ENCODE measurements at regions not wholly inside any gene's neighbourhood (a gene's known extent, or its start where the extent isn't known, plus 50 kb on each side); places are given as distances from the start of the nearest gene placed in this dataset.

DNA sequence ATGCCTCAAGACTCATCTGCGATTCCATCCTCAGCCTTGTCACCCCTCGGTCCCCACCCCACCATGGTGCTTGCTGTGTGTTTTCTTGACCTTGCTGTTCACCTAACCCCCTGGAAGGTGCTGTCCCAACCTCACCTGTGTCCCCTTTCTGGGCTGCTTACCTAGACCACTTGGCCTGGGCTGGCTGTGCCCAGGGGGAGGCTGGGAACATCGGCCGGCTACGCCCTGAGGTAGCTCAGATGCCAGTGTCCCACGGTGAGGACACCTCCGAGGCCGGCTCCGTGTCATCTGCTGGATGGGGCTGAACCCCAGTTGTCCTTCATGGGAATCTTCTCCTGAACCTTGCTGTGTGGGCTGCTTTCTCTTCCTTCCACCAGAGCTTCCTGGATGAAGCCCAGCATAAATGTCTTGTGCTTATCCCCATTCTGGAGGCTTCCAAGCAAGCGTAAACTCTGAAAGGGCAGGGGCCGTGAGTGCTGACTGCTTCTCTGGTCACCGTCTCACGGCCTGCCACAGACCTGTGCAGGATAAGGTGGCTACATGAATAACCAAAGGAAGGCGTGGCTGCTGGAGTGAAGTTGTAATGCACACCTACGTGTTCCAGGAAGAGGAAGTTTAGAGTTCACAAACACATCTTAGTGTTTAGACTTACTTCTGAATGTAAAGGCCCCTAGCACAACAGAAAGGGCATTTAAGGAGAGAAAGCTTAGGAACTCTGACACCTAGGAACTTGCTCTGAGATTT, 724.3 kb downstream of the TBC1D22A start:
- no peaks in the 10 kb centered on the region for H3K36me3 ChIP-seq (replicated peaks in 1 of 2)
- no peaks in the 10 kb centered on the region for H3K9me3 ChIP-seq (replicated peaks in 1 of 3)
- no peak for TF ChIP-seq POLR2A (IDR thresholded peaks at IDR 0.05)
- 78 to 85% (median 83%) methylated on average over 8 to 15 of the region's 15 CpGs for WGBS, 4 donors
- H3K4me1 ChIP-seq (replicated peaks in 1 of 2), result no peaks in the 10 kb centered on the region
- H3K27ac ChIP-seq, result no peak overlapping the region
- no peak for DNase-seq
- H3K4me3 ChIP-seq, result no peak overlapping the region
- H3K27me3 ChIP-seq, result peaks cover 3% of the 10 kb centered on the region
- intact Hi-C loops (cut with DNase I), result no loop called here

DNA sequence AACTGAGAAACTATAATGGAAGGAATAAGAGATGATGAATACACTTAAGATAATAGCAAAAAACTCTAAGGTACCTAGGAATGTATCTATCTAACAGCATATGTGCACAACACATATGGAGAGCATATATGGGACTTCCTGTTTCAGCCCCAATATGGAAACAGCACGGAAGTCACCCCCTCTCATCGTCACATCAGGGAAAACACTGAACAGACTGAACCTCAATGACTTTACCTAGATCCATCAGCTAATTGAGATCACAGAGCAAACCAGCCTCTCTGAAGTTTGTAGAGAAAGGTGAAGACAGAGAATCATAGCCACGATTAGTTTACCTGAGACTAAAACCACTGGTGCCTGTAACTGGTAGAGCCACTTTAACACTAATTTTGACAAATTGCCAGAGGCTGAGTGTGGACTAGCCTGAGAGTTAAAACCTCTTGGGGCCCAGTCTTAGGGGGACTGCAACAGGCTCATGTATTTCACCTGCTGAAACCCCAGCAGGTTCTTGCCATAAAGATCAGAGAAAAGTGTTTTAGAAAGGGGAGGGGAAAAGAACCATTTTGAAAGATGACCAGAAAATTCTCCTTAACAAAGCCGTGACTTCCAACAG, 722.6 kb downstream of the TBC1D22A start:
- no peak for TF ChIP-seq POLR2A (IDR thresholded peaks at IDR 0.05)
- TF ChIP-seq, protein P1, sequence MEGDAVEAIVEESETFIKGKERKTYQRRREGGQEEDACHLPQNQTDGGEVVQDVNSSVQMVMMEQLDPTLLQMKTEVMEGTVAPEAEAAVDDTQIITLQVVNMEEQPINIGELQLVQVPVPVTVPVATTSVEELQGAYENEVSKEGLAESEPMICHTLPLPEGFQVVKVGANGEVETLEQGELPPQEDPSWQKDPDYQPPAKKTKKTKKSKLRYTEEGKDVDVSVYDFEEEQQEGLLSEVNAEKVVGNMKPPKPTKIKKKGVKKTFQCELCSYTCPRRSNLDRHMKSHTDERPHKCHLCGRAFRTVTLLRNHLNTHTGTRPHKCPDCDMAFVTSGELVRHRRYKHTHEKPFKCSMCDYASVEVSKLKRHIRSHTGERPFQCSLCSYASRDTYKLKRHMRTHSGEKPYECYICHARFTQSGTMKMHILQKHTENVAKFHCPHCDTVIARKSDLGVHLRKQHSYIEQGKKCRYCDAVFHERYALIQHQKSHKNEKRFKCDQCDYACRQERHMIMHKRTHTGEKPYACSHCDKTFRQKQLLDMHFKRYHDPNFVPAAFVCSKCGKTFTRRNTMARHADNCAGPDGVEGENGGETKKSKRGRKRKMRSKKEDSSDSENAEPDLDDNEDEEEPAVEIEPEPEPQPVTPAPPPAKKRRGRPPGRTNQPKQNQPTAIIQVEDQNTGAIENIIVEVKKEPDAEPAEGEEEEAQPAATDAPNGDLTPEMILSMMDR (IDR thresholded peaks at IDR 0.05), result no peak
- H3K4me3 ChIP-seq, result no peak overlapping the region
- H3K27ac ChIP-seq, result no peak overlapping the region
- 60 to 69% (median 63%) methylated on average over 4 of the region's 4 CpGs for whole genome bisulfite sequencing, 4 donors
- H3K9me3 ChIP-seq (replicated peaks in 1 of 3), result no peaks in the 10 kb centered on the region
- intact Hi-C loops (cut with DNase I), result no loop called here
- H3K27me3 ChIP-seq, result peaks cover 7% of the 10 kb centered on the region
- H3K36me3 ChIP-seq (replicated peaks in 1 of 2), result no peaks in the 10 kb centered on the region
- no peaks in the 10 kb centered on the region for H3K4me1 ChIP-seq (replicated peaks in 1 of 2)
- DNase-seq, result no peak

DNA sequence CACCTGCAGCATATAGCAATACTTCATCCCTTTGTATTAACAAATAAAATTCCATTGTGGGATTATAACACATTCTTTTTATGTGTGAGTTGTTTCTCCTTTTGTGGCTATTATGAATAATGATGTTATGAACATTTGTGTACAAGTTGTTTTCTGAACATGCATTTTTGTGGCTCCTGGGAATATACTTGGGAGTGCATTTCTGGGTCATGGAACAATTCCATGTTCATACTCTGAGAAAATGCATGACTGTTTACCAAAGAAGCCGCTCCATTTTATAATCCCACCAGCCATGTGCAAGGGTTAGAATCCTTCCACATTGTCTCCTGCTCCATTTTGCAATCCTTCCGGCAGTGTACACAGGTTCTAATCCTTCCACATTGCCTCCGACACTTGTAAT, 713.8 kb downstream of the TBC1D22A start:
- WGBS, 4 donors, result 77 to 88% (median 84%) methylated on average over 3 of the region's 3 CpGs
- no peaks in the 10 kb centered on the region for H3K9me3 ChIP-seq (replicated peaks in 1 of 3)
- intact Hi-C loops (cut with DNase I), result no loop called here
- H3K27ac ChIP-seq, result no peak overlapping the region
- H3K4me3 ChIP-seq, result no peak overlapping the region
- peaks cover 9% of the 10 kb centered on the region for H3K27me3 ChIP-seq
- no peaks in the 10 kb centered on the region for H3K4me1 ChIP-seq (replicated peaks in 1 of 2)
- H3K36me3 ChIP-seq (replicated peaks in 1 of 2), result no peaks in the 10 kb centered on the region
- no peak for DNase-seq
- TF ChIP-seq, protein P1 (IDR thresholded peaks at IDR 0.05), result no peak
- no peak for TF ChIP-seq POLR2A (IDR thresholded peaks at IDR 0.05)

DNA sequence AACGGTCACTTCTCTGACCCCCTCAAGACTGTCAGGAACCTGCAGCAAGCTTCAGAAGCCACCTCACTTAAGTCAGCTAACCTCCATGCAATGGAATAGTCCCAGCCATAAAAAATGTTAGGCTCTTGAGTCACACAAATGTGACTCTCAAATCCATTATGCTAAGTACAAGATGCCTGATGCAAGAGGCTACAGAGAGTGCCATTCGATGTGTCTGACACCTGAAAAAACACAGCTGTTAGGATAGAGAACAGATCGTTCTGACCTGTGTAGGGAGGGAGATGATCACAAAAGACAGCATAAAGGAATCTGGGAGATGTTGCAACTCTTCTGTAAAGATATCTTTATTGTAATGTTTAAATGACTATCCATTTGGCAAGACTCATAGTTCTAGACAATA, 712.4 kb downstream of the TBC1D22A start:
- DNase-seq, result no peak
- TF ChIP-seq POLR2A (IDR thresholded peaks at IDR 0.05), result no peak
- TF ChIP-seq, protein P1 (IDR thresholded peaks at IDR 0.05), result no peak
- Histone ChIP-seq H3K9me3 (replicated peaks in 1 of 3) (no peaks in the 10 kb centered on the region), H3K27ac (no peak overlapping the region), H3K36me3 (replicated peaks in 1 of 2) (no peaks in the 10 kb centered on the region), H3K27me3 (peaks cover 6% of the 10 kb centered on the region), H3K4me3 (no peak overlapping the region), H3K4me1 (replicated peaks in 1 of 2) (no peaks in the 10 kb centered on the region)
- intact Hi-C loops (cut with DNase I), result no loop called here
- 45 to 65% (median 50%) methylated on average over 3 of the region's 3 CpGs for WGBS, 4 donors

DNA sequence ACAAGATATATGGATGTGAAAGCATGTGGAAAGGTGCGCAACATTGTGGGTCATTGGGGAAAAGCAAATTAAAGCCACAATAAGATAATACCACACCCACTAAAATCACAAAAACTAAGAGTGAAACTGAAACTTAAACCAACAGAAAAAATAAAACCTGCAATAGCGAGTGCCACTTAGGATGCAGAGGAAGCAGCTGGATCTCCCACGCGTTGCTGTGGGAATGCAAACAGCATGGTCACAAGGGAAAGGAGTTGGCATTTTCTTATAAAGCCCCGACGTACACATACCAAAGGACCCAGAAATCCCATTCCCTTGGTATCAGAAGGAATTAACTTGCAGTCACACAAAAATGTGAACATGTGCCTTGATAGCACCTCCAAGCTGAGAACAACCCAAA, 712.0 kb downstream of the TBC1D22A start:
- H3K27ac ChIP-seq, result no peak overlapping the region
- H3K36me3 ChIP-seq (replicated peaks in 1 of 2), result no peaks in the 10 kb centered on the region
- H3K9me3 ChIP-seq (replicated peaks in 1 of 3), result no peaks in the 10 kb centered on the region
- 43 to 68% (median 55%) methylated on average over 6 of the region's 6 CpGs for WGBS, 4 donors
- H3K4me3 ChIP-seq, result no peak overlapping the region
- intact Hi-C loops (cut with DNase I), result no loop called here
- TF ChIP-seq, protein P1 (IDR thresholded peaks at IDR 0.05), result no peak
- no peak for TF ChIP-seq POLR2A (IDR thresholded peaks at IDR 0.05)
- peaks cover 6% of the 10 kb centered on the region for H3K27me3 ChIP-seq
- no peaks in the 10 kb centered on the region for H3K4me1 ChIP-seq (replicated peaks in 1 of 2)
- no peak for DNase-seq

Measured in adrenal gland (tissue), 9 donors.